ENCODE measurements at regions not wholly inside any gene's neighbourhood (a gene's known extent, or its start where the extent isn't known, plus 50 kb on each side); places are given as distances from the start of the nearest gene placed in this dataset.

DNA sequence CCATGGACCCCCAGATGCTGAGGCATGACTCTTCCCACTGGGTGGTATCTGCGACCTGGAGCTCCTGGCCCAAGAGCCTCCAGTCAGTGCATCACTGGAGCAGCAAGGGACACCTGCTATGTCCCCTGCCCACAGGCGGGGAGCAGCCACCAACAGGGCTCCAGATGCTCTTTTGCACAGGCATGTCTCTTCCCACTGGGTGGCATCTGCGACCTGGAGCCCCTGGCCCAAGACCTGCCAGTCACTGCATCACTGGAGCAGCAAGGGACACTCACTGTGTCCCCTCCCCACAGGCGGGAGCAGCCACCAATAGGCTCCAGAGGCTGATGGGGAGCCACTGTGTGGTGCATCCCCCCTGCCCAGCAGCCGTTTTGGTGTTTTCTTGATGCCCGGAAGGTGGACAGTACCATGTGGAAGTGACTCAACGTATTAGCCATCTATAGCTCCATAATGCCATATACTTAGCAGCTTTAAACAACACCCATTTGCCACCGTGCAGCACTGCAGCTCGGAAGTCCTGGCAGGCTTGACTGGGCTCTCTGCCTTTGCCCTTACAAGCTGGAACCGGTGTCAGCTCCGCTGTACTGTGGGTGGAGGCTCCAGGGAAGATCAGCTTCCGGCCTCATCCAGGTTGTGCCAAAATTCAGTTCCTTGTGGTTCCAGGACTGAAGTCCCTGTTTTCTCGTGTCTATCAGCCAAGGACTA, 124.9 kb upstream of the CST7 start:
- no peak overlapping the region for H3K27ac ChIP-seq
- TF ChIP-seq, protein P1, sequence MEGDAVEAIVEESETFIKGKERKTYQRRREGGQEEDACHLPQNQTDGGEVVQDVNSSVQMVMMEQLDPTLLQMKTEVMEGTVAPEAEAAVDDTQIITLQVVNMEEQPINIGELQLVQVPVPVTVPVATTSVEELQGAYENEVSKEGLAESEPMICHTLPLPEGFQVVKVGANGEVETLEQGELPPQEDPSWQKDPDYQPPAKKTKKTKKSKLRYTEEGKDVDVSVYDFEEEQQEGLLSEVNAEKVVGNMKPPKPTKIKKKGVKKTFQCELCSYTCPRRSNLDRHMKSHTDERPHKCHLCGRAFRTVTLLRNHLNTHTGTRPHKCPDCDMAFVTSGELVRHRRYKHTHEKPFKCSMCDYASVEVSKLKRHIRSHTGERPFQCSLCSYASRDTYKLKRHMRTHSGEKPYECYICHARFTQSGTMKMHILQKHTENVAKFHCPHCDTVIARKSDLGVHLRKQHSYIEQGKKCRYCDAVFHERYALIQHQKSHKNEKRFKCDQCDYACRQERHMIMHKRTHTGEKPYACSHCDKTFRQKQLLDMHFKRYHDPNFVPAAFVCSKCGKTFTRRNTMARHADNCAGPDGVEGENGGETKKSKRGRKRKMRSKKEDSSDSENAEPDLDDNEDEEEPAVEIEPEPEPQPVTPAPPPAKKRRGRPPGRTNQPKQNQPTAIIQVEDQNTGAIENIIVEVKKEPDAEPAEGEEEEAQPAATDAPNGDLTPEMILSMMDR (conservative IDR thresholded peaks at IDR 0.05), result no peak
- no peak for TF ChIP-seq ZFX (IDR thresholded peaks at IDR 0.05)

DNA sequence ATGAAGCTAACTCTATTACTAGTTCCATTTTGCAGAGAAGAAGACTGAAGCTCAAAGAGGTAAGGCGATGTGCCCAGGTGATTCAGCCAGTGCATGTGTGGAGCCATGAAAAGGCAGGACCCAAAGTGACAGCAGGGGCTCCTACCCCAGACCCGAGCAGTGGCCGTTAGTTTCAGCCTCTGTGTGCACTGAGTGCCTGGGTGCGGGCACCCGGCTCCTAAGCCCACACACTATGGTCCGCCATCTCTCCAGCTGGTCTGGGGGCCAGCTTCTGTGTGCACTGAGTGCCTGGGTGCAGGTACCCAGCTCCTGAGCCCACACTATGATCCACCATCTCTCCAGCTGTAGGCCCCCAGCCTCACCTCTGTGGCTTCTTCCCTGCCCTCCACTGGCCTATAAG, 123.5 kb upstream of the CST7 start:
- H3K27ac ChIP-seq, result no peak overlapping the region
- no peak for TF ChIP-seq ZFX (IDR thresholded peaks at IDR 0.05)
- TF ChIP-seq, protein P1 (conservative IDR thresholded peaks at IDR 0.05), result no peak

DNA sequence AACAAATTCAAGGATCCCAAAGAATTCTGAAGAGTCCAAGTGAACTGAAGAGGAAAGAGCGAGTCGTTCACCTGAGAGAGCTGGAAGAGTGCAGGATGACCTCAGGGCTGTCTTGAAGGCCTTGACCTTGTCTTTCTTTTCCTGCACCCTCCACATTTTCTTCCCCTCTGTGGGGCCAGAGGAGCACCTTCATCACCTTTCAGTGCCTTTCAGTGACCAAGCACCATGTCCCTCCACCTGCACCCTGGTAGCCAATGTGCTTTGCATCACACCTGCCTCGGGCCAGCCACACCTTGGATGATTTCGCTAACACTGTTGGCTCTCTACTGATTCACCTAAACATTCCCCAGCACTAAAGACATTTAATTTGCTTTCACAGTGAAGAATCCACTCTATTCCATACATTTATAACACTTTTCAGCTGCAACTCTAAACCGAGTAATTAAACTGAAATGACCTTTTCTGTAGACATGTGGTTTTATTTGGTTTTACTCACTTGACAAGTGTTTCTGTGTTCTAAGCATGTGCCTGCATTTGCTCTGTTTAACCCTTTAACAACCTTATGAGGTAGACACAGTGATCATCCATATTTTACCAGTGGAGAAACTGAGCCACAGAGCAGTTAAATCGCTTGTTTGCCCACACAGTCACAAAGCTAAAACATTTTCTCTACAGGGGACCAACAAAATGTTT, 121.3 kb upstream of the CST7 start:
- TF ChIP-seq, protein P1 (conservative IDR thresholded peaks at IDR 0.05), result no peak
- no peak for TF ChIP-seq ZFX (IDR thresholded peaks at IDR 0.05)
- H3K27ac ChIP-seq, result no peak overlapping the region

DNA sequence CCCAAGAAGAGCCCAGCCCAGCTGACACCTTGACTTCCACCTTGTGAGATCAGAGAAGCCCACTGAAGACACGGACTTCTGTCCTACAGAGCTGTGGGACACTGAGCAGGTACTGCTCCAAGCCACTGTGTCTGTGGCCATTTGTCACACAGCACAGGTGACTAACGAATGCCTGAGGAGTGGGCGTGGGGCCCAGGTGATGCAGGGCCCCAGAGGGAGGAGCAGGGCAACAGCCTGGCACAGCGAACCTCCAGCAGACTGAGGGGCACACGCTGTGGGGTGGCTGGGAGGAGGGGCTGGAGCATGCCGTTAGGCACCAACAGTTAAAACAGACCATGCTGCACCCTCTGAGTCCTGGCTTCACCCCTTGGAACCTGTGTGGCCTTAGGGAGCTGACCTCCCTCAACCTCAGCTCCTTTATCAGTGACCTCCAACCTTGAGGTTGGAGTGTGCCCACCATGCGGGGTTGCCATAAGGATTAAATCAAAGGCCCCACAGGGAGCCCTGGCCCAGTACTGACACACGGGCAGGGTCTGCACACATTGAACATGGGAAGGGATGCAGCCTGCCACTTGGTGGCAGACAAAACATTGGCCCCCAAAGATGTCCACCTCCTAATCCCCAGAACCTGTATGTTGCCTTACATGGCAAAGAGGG, 119.9 kb upstream of the CST7 start:
- no peak overlapping the region for H3K27ac ChIP-seq
- no peak for TF ChIP-seq ZFX (IDR thresholded peaks at IDR 0.05)
- TF ChIP-seq, protein P1 (conservative IDR thresholded peaks at IDR 0.05), result no peak

DNA sequence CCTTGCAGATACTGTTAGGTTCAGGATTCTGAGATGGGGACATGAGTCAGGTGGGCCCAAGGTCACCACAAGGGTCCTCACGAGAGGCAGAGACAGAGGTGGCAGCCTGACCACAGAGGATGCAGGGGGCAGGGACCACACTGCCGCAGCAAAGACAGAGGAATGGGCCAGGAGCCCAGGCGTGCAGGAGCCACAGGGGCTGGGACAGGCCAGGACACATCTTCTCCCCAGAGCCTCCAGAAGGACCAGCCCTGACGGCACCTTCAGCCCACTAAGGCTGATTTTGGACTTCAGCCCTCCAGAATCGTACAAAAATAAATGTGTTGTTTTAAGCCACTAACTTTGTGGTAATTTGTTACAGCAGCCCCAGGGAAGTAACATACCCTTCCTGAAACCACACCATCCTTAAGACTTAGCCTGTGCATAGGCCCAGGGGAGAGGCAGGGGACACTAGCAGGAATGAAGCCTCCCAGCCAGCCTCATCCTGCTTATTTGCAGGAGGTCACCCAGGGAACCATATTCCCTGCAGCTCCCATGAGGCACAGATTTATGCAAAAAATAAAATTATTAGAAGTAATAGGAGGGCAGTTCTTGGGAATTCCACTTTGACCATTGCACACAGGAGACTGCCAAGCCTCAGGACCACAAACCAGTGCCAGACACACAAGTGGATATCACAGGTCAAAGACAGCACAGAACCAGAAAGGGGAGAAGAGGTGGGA, 119.3 kb upstream of the CST7 start:
- TF ChIP-seq, protein P1 (conservative IDR thresholded peaks at IDR 0.05), result no peak
- TF ChIP-seq ZFX (IDR thresholded peaks at IDR 0.05), result no peak
- H3K27ac ChIP-seq, result no peak overlapping the region

DNA sequence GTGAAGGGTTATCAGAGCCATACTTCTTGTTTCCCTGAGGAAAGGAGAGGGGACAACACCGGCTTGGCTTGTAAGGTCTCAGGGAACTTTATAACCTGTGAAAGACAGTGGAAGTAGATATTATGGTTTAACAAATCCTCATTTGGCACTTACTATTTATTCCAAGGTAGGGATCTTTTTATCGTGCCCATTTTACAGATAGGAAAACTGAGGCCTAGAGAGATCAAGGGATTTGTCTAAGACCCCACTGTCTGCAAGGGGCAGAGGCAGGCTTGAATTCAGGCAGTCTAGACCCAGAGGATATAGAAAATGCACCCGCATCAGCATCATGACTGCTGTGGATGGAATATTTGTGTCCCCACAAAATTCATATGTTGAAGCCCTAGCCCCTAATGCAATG, 118.4 kb upstream of the CST7 start:
- TF ChIP-seq, protein P1 (conservative IDR thresholded peaks at IDR 0.05), result no peak
- no peak for TF ChIP-seq ZFX (IDR thresholded peaks at IDR 0.05)
- no peak overlapping the region for H3K27ac ChIP-seq

All from C4-2B (cell line).